Kidney epithelial cell (primary cell): ENCODE measurements at regions not wholly inside any gene's neighbourhood (a gene's known extent, or its start where the extent isn't known, plus 50 kb on each side); places are given as distances from the start of the nearest gene placed in this dataset.

Source experiments
- DNase-seq: peaks from one replicate; pipeline ENCODE4 v3.0.0-alpha.2; 2010; ENCODE audit warnings: low read depth
- H3K27me3 ChIP-seq: 2 replicates; pipeline ENCODE4 v1.6.0; 2011; ENCODE audit warnings: low read length; ENCODE audit not compliant: control insufficient read depth, insufficient read depth
- H3K36me3 ChIP-seq: 2 replicates; pipeline ENCODE4 v1.5.1; 2011; ENCODE audit warnings: low read length; ENCODE audit not compliant: control insufficient read depth, insufficient read depth
- H3K4me3 ChIP-seq: 2 replicates; pipeline ENCODE4 v1.5.1; 2011; ENCODE audit warnings: low read depth, mild to moderate bottlenecking, control low read depth, low read length
- CTCF ChIP-seq: IDR thresholded peaks from 2 replicates; pipeline ENCODE4 v1.5.1; 2011; ENCODE audit warnings: mild to moderate bottlenecking, moderate library complexity, low read length, control low read depth, inconsistent platforms; ENCODE audit not compliant: insufficient read depth, poor library complexity, severe bottlenecking

- no peak for TF ChIP-seq CTCF
- Histone ChIP-seq H3K27me3 (no peaks in the 10 kb centered on the region), H3K4me3 (no peak overlapping the region), H3K36me3 (no peaks in the 10 kb centered on the region)
- no peak for DNase-seq
Observed at GRCh38 chrX:113133316-113133715, 292.7 kb upstream of the AMOT start.

- no peak overlapping the region for H3K4me3 ChIP-seq
- TF ChIP-seq CTCF: no peak
Observed at GRCh38 chrX:113124693-113125092, 284.1 kb upstream of the AMOT start.

GRCh38 chrX:113075521-113075920 is 234.9 kb upstream of the AMOT start:
- Histone ChIP-seq H3K4me3 (no peak overlapping the region), H3K27me3 (no peaks in the 10 kb centered on the region), H3K36me3 (no peaks in the 10 kb centered on the region)
- no peak for DNase-seq
- no peak for TF ChIP-seq CTCF

More at GRCh38 chrX:113124693-113125092, 284.1 kb upstream of the AMOT start:
- Histone ChIP-seq H3K27me3 (no peaks in the 10 kb centered on the region), H3K36me3 (no peaks in the 10 kb centered on the region)
- DNase-seq: no peak

GRCh38 chrX:113059714-113060113 is 219.1 kb upstream of the AMOT start:
- Histone ChIP-seq H3K27me3 (no peaks in the 10 kb centered on the region), H3K36me3 (no peaks in the 10 kb centered on the region), H3K4me3 (no peak overlapping the region)
- DNase-seq: no peak
- TF ChIP-seq CTCF: no peak

GRCh38 chrX:113058634-113059033 is 218.0 kb upstream of the AMOT start:
- TF ChIP-seq CTCF: no peak
- DNase-seq: no peak
- H3K4me3 ChIP-seq: no peak overlapping the region
- H3K27me3 ChIP-seq: no peaks in the 10 kb centered on the region
- no peaks in the 10 kb centered on the region for H3K36me3 ChIP-seq

- no peak for TF ChIP-seq CTCF
- no peak for DNase-seq
- H3K27me3 ChIP-seq: no peaks in the 10 kb centered on the region
- no peak overlapping the region for H3K4me3 ChIP-seq
- no peaks in the 10 kb centered on the region for H3K36me3 ChIP-seq
Observed at GRCh38 chrX:113048896-113049295, 208.3 kb upstream of the AMOT start.
